GM19463 (cell line): ENCODE measurements at regions not wholly inside any gene's neighbourhood (a gene's known extent, or its start where the extent isn't known, plus 50 kb on each side); places are given as distances from the start of the nearest gene placed in this dataset.

Source experiments
- ATAC-seq: cut with Tn5 transposase; IDR thresholded peaks from one replicate; pipeline ENCODE4 v1.9.1; 2021; ENCODE audit warnings: mild to moderate bottlenecking, moderate library complexity; ENCODE audit not compliant: unreplicated experiment

- no peak for ATAC-seq
Measured at GRCh38 chr15:69730281-69731080, 277.9 kb downstream of the RPLP1 start.

GRCh38 chr15:69731081-69731330, 278.4 kb downstream of the RPLP1 start:
- no peak for ATAC-seq

GRCh38 chr15:69731581-69731980, 279.0 kb downstream of the RPLP1 start:
- ATAC-seq: no peak

- no peak for ATAC-seq
Measured at GRCh38 chr15:69732133-69732532, 279.5 kb downstream of the RPLP1 start.

- ATAC-seq: no peak
Measured at GRCh38 chr15:69734699-69735098, 282.1 kb downstream of the RPLP1 start.

- ATAC-seq: no peak
Measured at GRCh38 chr15:69735121-69735520, 282.5 kb downstream of the RPLP1 start.

- ATAC-seq: no peak
Measured at GRCh38 chr15:69736161-69736560, 283.5 kb downstream of the RPLP1 start.

GRCh38 chr15:69737916-69738315, 285.3 kb downstream of the RPLP1 start:
- ATAC-seq: no peak

GRCh38 chr15:69740684-69741083, 288.1 kb downstream of the RPLP1 start:
- no peak for ATAC-seq

GRCh38 chr15:69742361-69742760, 289.7 kb downstream of the RPLP1 start:
- no peak for ATAC-seq

- ATAC-seq: no peak
Measured at GRCh38 chr15:69743091-69743490, 290.5 kb downstream of the RPLP1 start.

GRCh38 chr15:69744391-69745162, 292.0 kb downstream of the RPLP1 start:
- ATAC-seq: no peak

- no peak for ATAC-seq
Measured at GRCh38 chr15:69747193-69747592, 294.6 kb downstream of the RPLP1 start.

GRCh38 chr15:69748131-69748530, 295.5 kb downstream of the RPLP1 start:
- ATAC-seq: no peak

- no peak for ATAC-seq
Measured at GRCh38 chr15:69748576-69749185, 296.1 kb downstream of the RPLP1 start.

GRCh38 chr15:69749274-69749673, 296.7 kb downstream of the RPLP1 start:
- ATAC-seq: no peak

- no peak for ATAC-seq
Measured at GRCh38 chr15:69749797-69750196, 297.2 kb downstream of the RPLP1 start.

- peak; percentile 53 for ATAC-seq
Measured at GRCh38 chr15:69750253-69750652, 297.6 kb downstream of the RPLP1 start.

GRCh38 chr15:69751147-69751546, 298.5 kb downstream of the RPLP1 start:
- ATAC-seq: no peak

- no peak for ATAC-seq
Measured at GRCh38 chr15:69751566-69751965, 298.9 kb downstream of the RPLP1 start.

- ATAC-seq: no peak
Measured at GRCh38 chr15:69753867-69754266, 301.2 kb downstream of the RPLP1 start.

- ATAC-seq: no peak
Measured at GRCh38 chr15:69754313-69754712, 301.7 kb downstream of the RPLP1 start.
